ENCODE measurements at regions not wholly inside any gene's neighbourhood (a gene's known extent, or its start where the extent isn't known, plus 50 kb on each side); places are given as distances from the start of the nearest gene placed in this dataset.

GRCh38 chr5:53739111-53739510 lies 178.7 kb downstream of the NDUFS4 start:
- TF ChIP-seq CTCF (IDR thresholded peaks at IDR 0.05) (no peak), POLR2A (IDR thresholded peaks at IDR 0.05) (no peak)
